Suppressor macrophage treated with lipopolysaccharide for 4 hours (primary cell): ENCODE measurements at regions not wholly inside any gene's neighbourhood (a gene's known extent, or its start where the extent isn't known, plus 50 kb on each side); places are given as distances from the start of the nearest gene placed in this dataset.
A peak's percentile ranks its signal among the peaks of the same experiment; 100 is the strongest.
"Not testable (repeated sequence)": the region's sequence is repeated elsewhere in the genome, so short reads cannot be mapped to it uniquely, and the experiment has no call there.

Experiments used
- DNase-seq: peaks from one replicate; pipeline ENCODE4 v3.0.0-alpha.2; 2020

DNA sequence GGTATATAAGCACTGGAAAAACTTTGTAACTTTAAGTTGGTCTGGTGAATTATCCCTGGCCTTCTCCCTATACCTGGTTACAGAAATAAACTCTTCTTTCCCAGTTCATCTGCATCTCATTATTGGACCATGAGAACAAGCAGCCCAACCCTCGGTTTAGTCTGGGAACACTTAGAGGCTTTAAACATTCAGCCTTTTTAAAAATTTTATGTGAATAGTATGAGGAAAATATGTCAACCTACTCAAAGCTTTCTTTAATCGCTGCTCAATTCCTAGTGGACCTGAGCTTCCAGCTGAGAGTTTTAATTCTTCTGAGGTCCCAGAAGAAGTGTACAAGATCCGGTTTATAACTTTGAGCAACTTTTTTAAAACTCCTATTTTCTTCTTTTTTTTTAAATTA lies 358.6 kb upstream of the NOCT start:
- no peak for DNase-seq

DNA sequence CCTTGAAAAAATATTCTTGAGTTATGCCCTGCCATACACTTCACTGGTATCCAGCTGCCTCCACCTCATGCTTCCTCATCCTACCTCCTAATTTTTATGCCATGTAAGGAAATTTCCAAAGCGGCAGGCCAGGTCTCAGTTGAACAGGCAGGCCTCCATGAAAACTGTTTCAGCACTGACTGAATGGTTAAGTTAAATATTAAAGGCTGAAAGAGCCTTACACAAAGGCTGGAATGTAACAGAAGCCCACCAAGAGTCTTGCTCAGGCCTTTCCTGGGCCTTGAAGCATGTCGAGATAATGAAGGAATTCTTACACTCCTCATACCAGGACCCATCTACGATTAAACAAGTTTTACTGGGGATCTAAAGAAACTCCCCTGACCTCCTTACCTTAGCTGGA lies 359.6 kb upstream of the NOCT start:
- DNase-seq: no peak

GRCh38 chr4:138655286-138655685 lies 360.3 kb upstream of the NOCT start:
- DNase-seq: no peak

DNA sequence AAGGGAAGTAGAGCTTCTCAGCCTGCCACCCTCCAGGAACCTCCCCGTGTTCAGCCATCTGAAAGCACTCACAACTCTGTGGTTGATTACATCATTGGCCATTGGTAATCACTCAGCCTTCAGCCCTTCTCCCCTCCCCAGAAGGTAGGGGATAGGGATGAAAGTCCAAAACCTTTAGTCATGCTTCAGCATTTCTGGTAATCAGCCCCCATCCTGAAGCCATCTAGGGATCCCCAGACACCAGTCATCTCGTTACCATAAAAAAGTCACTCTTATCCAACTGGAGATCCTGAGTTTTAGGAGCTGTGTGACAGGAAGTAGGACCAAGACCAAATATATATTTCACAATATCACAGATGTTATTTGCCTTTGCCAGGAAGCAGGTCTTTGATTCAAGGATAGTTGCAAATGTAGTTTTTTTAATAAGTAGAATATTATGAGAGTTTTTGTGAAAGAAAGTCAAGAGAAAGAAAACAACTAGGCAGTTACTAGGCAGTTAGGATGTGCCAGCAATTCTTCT lies 364.6 kb upstream of the NOCT start:
- DNase-seq: peak; percentile 57

DNA sequence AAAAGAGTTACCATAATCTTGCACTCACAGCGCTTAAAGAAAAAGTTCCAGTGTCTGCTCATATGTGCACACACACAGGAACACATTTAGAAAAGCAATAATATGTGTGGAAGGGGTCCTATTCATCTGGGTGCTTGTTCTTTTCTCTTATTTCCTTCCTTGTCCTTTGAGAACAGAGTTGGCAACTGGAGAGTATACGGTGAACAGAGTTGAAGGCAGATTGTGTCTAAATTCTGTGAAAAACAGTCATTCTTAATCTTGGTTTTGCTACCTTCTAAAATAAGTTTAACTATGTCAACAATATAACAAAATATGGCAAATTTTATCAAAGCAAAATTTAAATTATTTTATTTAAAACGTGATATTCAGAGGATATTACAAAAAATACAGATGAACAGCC lies 365.1 kb upstream of the NOCT start:
- DNase-seq: no peak

- DNase-seq: no peak
These were observed 368.1 kb upstream of the NOCT start for GRCh38 chr4:138647433-138647832.

GRCh38 chr4:138646383-138646782 lies 369.2 kb upstream of the NOCT start:
- DNase-seq: no peak

DNA sequence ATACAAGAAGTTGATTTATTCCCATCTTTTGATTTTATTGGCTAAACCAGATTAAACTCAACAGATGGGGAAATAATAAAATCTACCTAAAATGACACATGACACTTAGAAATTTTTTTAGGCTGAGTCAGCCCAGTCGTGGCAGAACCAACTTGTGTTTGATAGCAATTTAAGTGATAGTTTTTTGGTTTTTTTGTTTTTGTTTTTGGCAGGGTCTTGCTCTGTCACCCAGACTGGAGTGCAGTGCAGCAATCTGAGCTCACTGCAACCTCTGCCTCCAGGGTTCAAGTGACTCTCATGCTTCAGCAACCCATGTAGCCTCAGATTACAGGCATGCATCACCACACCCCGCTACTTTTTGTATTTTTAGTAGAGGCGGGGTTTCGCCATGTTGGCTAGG lies 370.3 kb upstream of the NOCT start:
- DNase-seq: no peak

- DNase-seq: no peak
These were observed 371.3 kb upstream of the NOCT start for GRCh38 chr4:138644322-138644721.

DNA sequence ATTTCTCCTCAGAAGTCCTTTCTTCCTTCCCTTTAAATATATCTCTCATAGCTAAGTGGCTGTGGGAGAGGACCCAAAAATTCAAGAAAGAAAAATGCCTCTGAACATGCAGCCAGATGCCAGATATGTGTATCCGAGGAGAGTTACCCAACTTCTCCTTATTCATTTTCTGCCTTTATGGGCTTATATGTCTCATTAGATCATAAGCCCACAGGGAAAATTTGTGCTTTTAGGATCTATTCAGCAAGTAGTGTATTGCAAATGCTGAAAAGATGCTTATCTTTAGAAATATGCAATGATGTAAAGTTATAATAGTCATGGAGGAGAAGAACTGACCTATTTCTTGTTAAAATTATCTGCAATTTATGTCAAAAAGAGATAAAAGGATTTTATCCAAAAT lies 371.8 kb upstream of the NOCT start:
- no peak for DNase-seq

GRCh38 chr4:138639018-138639741 lies 376.4 kb upstream of the NOCT start:
- DNase-seq: no peak

- no peak for DNase-seq
These were observed 378.8 kb upstream of the NOCT start for GRCh38 chr4:138636781-138637180.

GRCh38 chr4:138634915-138635314 lies 380.7 kb upstream of the NOCT start:
- no peak for DNase-seq

DNA sequence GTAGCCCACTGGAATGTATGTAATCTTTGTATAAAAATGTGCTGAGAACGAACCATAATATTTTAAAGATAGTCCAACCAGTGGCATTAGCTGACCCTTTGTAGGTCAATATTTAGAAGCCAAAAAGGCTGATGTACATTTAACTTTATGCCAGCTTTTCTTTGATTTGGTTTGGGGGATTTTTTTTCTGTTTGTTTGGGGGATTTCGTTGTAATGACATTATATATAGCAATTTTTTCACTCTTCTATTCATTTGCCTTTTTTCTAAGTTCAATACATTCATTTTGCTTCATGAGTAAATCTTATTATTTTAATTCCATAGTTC lies 382.0 kb upstream of the NOCT start:
- DNase-seq: no peak

GRCh38 chr4:138632856-138633579 lies 382.6 kb upstream of the NOCT start:
- no peak for DNase-seq

DNA sequence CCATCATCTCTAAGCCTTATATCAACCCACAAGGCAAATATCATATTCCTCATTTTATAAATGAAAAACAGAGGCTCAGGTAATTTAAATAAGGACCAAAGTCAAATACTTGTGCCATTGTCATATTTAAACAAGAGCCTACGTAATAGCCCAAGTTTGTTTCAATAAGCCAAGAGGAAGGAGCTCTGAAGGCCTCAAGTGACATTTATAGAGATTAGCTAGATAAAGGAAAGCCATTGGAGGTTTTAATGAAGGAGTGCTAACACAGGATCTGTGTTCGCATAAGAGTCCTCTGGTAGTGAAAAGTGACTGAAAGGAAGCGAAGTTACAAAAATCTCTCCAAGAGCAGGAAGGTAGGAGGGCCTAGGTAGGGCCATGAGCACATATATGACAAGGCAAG lies 384.9 kb upstream of the NOCT start:
- DNase-seq: no peak

DNA sequence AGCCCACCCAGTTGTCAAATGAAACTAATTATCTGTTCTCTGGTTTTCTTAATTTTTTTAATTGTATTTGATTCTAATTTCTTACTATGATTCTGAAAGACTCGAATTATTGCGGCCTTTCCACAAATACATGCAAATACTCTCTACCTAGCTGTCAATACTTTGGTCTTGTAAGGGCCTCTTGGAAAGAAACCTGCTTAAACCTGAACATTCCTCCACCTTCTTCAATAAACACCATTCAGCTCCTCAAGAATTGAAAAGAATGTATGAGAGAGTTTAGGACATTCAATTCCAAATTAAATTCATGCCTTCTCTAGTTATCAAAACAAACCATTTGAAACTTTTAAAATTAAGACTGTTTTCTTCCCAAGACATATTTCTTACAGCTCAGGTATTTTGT lies 385.9 kb upstream of the NOCT start:
- no peak for DNase-seq

- DNase-seq: no peak
These were observed 384.9 kb upstream of the SLC7A11 start for GRCh38 chr4:138627096-138627495.

DNA sequence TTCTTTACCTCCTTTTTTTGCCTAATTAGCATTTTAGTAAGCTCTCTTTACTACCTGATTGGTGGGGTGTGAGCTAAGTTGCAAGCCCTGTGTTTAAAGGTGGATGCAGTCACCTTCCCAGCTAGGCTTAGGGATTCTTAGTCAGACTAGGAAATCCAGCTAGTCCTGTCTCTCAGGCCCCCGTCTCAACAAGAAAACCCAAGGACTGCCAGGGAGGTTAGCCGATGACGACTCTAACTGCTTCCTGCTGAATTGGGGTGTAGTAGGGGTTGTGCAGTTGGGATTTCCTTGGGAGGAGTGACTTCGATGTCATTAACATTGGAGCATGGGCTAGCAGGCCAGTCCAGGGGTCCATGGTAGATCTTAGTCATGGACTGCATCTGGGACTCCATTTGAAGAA lies 380.2 kb upstream of the SLC7A11 start:
- DNase-seq: not testable (repeated sequence)

GRCh38 chr4:138616775-138617174 lies 374.6 kb upstream of the SLC7A11 start:
- no peak for DNase-seq

DNA sequence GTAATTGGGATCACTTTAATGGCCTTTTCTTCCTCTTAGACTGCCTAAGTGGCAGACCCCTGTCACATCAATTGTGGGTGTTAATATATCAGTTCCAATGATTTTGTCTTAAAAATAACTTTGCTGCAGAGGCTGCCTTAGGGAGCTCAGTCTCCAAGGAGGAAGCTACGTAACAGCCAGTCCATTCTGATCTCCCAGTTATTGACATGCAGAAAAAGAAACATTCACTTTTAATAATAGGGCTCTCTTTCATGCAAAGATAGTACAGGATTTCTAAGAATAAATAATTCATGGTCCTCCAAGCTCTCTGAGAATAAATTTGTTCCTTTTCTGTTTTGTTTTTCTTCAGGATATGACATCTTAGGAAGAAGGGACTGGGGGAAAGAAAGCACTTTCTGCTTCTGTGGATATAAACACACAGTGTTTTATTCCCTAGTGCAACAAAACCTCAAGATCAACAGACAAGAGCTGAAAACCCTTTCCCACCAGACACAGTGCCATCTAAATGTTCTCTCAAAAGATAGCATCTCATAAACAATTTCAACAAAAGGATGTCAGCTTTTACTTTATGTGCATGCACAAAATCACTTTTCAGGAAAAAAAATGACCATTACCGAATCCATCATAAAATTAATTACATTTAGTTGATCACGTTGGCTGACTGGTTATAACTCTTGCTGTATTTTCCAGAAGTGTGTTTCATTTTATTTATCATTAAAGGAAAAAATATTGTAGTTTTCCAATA lies 372.4 kb upstream of the SLC7A11 start:
- no peak for DNase-seq

DNA sequence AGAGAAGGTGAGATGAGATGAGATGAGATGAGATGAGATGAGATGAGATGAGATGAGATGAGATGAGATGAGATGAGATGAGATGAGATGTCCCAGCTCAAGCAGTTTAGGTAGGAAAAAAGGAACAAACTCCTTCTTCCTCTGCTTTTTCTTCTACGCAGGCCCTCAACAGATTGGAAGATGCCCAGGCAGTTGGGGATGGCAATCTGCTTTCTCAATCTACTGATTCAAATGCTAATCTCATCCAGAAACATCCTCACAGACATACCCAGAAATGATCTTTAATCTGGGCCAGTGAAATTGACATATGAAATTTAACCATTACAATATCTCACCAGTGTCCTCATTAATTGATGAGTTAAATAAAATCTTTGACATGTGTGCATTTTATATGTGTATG lies 370.3 kb upstream of the SLC7A11 start:
- DNase-seq: no peak

GRCh38 chr4:138611721-138612120 lies 369.6 kb upstream of the SLC7A11 start:
- DNase-seq: no peak

- DNase-seq: no peak
These were observed 368.9 kb upstream of the SLC7A11 start for GRCh38 chr4:138611017-138611416.
